ENCODE measurements at regions not wholly inside any gene's neighbourhood (a gene's known extent, or its start where the extent isn't known, plus 50 kb on each side); places are given as distances from the start of the nearest gene placed in this dataset.
A peak's percentile ranks its signal among the peaks of the same experiment; 100 is the strongest.

DNA sequence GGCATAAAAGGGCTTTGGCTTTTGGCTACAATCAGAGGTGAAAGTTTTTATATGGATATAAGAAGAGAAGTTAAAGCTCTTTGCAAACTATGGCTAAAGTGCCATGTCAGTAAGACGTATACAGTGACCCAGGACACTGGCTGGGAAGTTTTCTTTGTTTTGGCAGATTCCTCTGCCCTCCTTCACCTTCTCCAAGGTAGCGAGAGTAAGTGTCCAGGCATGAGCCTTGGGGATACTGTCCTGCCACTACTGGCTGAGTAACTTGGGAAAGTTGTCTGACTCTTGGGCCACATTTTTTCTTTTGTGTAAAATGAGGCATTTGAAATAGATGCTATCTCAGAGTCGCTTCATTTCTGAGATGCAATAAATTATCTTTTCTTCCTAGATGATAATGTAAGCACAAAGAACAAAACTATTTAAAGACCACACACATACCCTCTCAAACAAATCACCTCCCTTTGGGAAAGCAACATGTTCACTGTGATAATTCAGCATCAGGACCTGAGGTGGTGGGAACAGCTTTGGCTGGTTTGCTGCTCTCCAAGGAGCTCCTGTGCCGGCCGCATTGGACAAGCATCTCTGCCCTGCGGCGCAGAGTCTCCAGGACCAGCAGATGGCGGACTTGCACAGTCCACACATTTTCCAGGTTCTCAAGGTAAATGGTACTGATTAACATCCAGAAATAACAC, 106.3 kb downstream of the PTCSC3 start:
- TF ChIP-seq, protein P1, sequence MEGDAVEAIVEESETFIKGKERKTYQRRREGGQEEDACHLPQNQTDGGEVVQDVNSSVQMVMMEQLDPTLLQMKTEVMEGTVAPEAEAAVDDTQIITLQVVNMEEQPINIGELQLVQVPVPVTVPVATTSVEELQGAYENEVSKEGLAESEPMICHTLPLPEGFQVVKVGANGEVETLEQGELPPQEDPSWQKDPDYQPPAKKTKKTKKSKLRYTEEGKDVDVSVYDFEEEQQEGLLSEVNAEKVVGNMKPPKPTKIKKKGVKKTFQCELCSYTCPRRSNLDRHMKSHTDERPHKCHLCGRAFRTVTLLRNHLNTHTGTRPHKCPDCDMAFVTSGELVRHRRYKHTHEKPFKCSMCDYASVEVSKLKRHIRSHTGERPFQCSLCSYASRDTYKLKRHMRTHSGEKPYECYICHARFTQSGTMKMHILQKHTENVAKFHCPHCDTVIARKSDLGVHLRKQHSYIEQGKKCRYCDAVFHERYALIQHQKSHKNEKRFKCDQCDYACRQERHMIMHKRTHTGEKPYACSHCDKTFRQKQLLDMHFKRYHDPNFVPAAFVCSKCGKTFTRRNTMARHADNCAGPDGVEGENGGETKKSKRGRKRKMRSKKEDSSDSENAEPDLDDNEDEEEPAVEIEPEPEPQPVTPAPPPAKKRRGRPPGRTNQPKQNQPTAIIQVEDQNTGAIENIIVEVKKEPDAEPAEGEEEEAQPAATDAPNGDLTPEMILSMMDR (IDR thresholded peaks at IDR 0.05; ENCODE audit: unreplicated experiment) = peak; percentile 92
- H3K27me3 Mint-ChIP-seq = peaks cover 60% of the 10 kb centered on the region
- H3K4me1 Mint-ChIP-seq (ENCODE audit: low read depth) = peaks cover 3% of the 10 kb centered on the region
- H3K27ac Mint-ChIP-seq = no peak overlapping the region
- no peaks in the 10 kb centered on the region for H3K36me3 Mint-ChIP-seq (ENCODE audit: insufficient read depth)
- H3K4me3 Mint-ChIP-seq (ENCODE audit: low read depth) = no peak overlapping the region
- peak; percentile 62 for DNase-seq (ENCODE audit: low spot score, unreplicated experiment)
- no peaks in the 10 kb centered on the region for H3K9me3 Mint-ChIP-seq (ENCODE audit: low read depth)

DNA sequence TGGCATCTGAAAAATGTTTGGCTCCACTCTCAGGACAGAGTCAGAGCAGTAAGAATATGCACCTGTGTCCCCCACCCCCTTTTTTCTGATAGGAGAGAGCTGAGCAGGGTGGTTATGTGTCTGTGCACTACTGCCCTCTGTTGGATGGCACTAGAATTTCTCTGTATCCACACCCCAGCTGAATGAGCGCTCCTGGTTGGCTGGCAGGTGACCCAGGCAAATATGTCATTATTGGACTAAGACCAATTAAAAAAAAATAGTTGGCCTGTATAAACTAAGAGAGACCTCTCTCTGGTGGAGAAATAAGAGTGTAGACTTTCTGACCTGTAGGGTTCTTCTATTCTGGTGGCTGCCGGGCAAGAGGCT, 107.0 kb downstream of the PTCSC3 start:
- peaks cover 3% of the 10 kb centered on the region for H3K4me1 Mint-ChIP-seq (ENCODE audit: low read depth)
- no peak overlapping the region for H3K27ac Mint-ChIP-seq
- no peak for DNase-seq (ENCODE audit: low spot score, unreplicated experiment)
- TF ChIP-seq, protein P1 (IDR thresholded peaks at IDR 0.05; ENCODE audit: unreplicated experiment) = peak; percentile 65
- H3K9me3 Mint-ChIP-seq (ENCODE audit: low read depth) = no peaks in the 10 kb centered on the region
- H3K4me3 Mint-ChIP-seq (ENCODE audit: low read depth) = no peak overlapping the region
- no peaks in the 10 kb centered on the region for H3K36me3 Mint-ChIP-seq (ENCODE audit: insufficient read depth)
- peaks cover 61% of the 10 kb centered on the region for H3K27me3 Mint-ChIP-seq

DNA sequence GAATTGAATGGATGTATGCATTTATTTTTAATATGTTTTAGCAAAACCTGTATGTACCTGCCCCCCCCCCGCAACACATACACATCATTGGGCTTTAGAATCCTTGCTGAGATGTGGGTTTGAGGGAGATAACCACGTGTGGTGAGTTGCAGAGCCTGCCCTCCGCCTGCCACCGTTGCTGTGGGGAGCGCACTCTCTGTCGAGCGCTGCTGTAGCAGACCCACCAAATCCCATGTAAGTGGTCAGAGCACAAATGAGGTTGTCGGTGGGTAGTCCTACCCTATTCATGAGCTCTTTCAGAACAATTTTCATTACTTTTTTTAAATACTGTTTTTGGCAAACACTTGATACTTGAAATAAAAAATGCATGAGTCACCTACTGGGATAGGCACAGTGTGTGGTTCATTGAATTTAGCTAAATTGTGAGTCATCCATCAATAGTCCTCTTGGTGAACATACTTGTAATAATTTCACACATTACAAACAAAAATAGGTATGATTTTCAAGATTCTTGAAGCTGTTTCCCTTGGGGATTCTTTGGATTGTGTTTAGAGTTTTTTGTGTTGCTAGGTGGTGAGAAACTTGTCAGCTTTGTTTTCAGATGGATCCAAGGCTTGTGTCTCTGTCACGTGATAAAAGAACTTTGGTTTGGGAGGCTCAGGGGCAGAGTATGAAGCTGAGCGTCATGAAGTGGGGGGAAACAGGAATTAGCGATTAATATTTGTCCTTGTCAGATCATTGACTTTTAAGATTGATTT, 107.6 kb downstream of the PTCSC3 start:
- Mint-ChIP-seq H3K9me3 (ENCODE audit: low read depth) (no peaks in the 10 kb centered on the region), H3K4me3 (ENCODE audit: low read depth) (no peak overlapping the region), H3K27me3 (peaks cover 56% of the 10 kb centered on the region), H3K4me1 (ENCODE audit: low read depth) (peaks cover 3% of the 10 kb centered on the region), H3K36me3 (ENCODE audit: insufficient read depth) (no peaks in the 10 kb centered on the region), H3K27ac (no peak overlapping the region)
- TF ChIP-seq, protein P1 (IDR thresholded peaks at IDR 0.05; ENCODE audit: unreplicated experiment) = no peak
- DNase-seq (ENCODE audit: low spot score, unreplicated experiment) = no peak

DNA sequence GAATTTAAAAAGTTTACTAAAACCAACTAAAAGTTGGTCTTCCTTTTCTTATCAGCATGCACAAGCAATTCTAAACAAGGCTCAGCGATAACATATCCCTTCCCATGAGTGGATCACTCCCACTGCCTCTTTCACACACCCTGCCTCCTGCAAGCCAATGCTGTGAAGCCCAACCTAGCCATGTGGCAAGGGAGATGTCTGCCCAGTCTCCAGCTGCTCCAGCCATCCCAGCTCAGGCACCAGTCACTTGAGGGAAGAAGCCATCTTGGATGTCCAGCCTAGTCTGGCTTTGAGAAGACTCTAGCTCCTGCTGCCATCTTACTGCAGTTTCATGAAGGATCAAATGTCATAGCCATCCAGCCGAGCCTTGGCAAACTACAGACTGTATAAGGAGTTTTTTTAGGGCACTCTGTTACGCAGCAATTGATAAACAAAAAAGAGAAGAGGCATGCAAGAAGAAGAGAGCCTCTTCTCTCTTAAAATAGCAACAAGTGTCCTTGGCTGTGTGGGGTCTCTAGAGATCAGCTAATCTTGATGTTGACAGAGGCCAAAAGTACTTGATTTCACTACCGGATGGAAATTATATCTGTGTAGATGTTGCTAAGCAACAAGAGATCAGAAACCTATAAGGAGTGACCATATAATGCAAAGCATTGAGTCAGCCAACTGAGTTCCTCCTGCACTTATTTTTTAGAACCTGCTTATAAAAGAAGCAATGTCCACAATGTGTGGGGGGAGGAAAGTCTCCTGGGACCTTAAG, 108.9 kb downstream of the PTCSC3 start:
- H3K4me1 Mint-ChIP-seq (ENCODE audit: low read depth) = peaks cover 3% of the 10 kb centered on the region
- H3K4me3 Mint-ChIP-seq (ENCODE audit: low read depth) = no peak overlapping the region
- no peak for DNase-seq (ENCODE audit: low spot score, unreplicated experiment)
- no peaks in the 10 kb centered on the region for H3K9me3 Mint-ChIP-seq (ENCODE audit: low read depth)
- no peak overlapping the region for H3K27ac Mint-ChIP-seq
- TF ChIP-seq, protein P1 (IDR thresholded peaks at IDR 0.05; ENCODE audit: unreplicated experiment) = no peak
- H3K36me3 Mint-ChIP-seq (ENCODE audit: insufficient read depth) = no peaks in the 10 kb centered on the region
- H3K27me3 Mint-ChIP-seq = peaks cover 58% of the 10 kb centered on the region

DNA sequence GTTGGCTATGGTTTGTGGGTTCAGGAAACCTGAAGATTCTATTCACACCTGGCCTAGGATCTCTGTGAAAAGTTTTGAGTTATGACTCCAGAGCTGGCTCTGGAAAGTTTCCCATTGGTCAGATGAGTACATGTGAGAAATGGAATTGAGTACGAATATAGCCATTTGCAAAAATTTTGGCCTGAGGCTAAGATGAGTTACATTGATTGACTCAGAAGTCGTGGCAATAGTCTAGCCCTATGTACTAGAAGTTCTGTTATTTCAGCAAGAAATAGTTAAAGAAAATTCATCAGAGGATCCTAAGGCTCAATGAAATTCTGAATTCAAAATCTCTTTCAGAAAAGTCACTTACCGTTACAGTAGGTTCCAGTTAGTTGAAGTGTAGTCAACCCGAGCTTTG, 109.9 kb downstream of the PTCSC3 start:
- H3K4me3 Mint-ChIP-seq (ENCODE audit: low read depth) = no peak overlapping the region
- peaks cover 3% of the 10 kb centered on the region for H3K4me1 Mint-ChIP-seq (ENCODE audit: low read depth)
- no peak overlapping the region for H3K27ac Mint-ChIP-seq
- H3K27me3 Mint-ChIP-seq = peaks cover 61% of the 10 kb centered on the region
- no peak for DNase-seq (ENCODE audit: low spot score, unreplicated experiment)
- TF ChIP-seq, protein P1 (IDR thresholded peaks at IDR 0.05; ENCODE audit: unreplicated experiment) = no peak
- no peaks in the 10 kb centered on the region for H3K9me3 Mint-ChIP-seq (ENCODE audit: low read depth)
- H3K36me3 Mint-ChIP-seq (ENCODE audit: insufficient read depth) = no peaks in the 10 kb centered on the region

All from progenitor cell of endocrine pancreas (in vitro differentiated cells).